ENCODE measurements at regions not wholly inside any gene's neighbourhood (a gene's known extent, or its start where the extent isn't known, plus 50 kb on each side); places are given as distances from the start of the nearest gene placed in this dataset.

DNA sequence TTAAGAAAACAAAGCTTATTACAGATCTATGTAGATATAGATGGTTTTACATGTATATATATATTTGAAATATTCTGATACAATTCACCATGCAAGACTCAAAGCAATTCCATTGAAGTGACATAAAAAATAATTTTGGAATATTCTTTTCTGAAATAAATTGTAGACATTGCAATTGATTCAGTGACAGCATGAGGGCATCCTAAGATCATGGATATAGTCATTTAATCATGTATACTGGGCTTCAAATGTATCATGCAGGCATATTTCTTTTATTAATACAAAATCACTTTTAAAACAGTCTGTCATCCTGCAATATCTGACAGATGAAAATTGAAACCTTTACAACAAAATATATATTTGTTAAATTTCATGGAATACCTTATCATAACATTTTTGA, 286.7 kb upstream of the SLITRK6 start:
- Histone ChIP-seq H2AFZ (ENCODE audit: low read depth, low read length) (no peak overlapping the region), H3K27me3 (ENCODE audit: control insufficient read depth in 2 of 2, insufficient read depth in 2 of 2, low read length in 2 of 2) (no peaks in the 10 kb centered on the region), H3K9ac (ENCODE audit: insufficient read depth in 1 of 2, low read depth in 2 of 2, low read length in 2 of 2) (no peak overlapping the region), H3K9me1 (ENCODE audit: control insufficient read depth, insufficient read depth, low read length) (no peaks in the 10 kb centered on the region), H3K4me1 (replicated peaks in 1 of 2; ENCODE audit: control insufficient read depth in 2 of 2, insufficient read depth in 2 of 2, low read length in 2 of 2) (no peaks in the 10 kb centered on the region), H3K36me3 (ENCODE audit: control insufficient read depth, insufficient read depth, low read length) (no peaks in the 10 kb centered on the region), H3K4me2 (ENCODE audit: insufficient read depth, low read length) (no peak overlapping the region), H3K4me3 (no peak overlapping the region), H3K27ac (ENCODE audit: extremely low read depth, low read depth, low read length) (no peak overlapping the region), H4K20me1 (replicated peaks; ENCODE audit: control insufficient read depth, insufficient read depth, low read length) (no peaks in the 10 kb centered on the region), H3K9me3 (replicated peaks; ENCODE audit: control insufficient read depth, insufficient read depth, low read depth, low read length) (no peaks in the 10 kb centered on the region), H3K79me2 (ENCODE audit: control insufficient read depth, insufficient read depth, low read length) (no peaks in the 10 kb centered on the region)
- intact Hi-C loops (cut with micrococcal nuclease) (no loop called here), in situ Hi-C loops (cut with MboI) (no loop called here)
- DNase-seq (ENCODE audit: extremely low read depth in 1 of 4, low spot score in 3 of 4) (no peak), FAIRE-seq (no peak), ATAC-seq (no peak)
- TF ChIP-seq ETS2 (tag; IDR thresholded peaks at IDR 0.05; ENCODE audit: borderline replicate concordance, poor library complexity, severe bottlenecking): no peak
- no peak for TF ChIP-seq MBD2 (IDR thresholded peaks at IDR 0.05; ENCODE audit: borderline replicate concordance, low read depth)
- TF ChIP-seq STAT5B (CRISPR knock-in tag; IDR thresholded peaks at IDR 0.05): no peak
- TF ChIP-seq HDAC3 (IDR thresholded peaks at IDR 0.05; ENCODE audit: borderline replicate concordance, partially characterized antibody): no peak
- TF ChIP-seq, protein P1, sequence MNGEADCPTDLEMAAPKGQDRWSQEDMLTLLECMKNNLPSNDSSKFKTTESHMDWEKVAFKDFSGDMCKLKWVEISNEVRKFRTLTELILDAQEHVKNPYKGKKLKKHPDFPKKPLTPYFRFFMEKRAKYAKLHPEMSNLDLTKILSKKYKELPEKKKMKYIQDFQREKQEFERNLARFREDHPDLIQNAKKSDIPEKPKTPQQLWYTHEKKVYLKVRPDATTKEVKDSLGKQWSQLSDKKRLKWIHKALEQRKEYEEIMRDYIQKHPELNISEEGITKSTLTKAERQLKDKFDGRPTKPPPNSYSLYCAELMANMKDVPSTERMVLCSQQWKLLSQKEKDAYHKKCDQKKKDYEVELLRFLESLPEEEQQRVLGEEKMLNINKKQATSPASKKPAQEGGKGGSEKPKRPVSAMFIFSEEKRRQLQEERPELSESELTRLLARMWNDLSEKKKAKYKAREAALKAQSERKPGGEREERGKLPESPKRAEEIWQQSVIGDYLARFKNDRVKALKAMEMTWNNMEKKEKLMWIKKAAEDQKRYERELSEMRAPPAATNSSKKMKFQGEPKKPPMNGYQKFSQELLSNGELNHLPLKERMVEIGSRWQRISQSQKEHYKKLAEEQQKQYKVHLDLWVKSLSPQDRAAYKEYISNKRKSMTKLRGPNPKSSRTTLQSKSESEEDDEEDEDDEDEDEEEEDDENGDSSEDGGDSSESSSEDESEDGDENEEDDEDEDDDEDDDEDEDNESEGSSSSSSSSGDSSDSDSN (IDR thresholded peaks at IDR 0.05; ENCODE audit: borderline replicate concordance in 1 of 2, low read depth in 2 of 2, low read length in 2 of 2): no peak
- no peak for TF ChIP-seq ZFP30 (CRISPR knock-in tag; IDR thresholded peaks at IDR 0.05; ENCODE audit: borderline replicate concordance)
- TF ChIP-seq STAG1 (CRISPR knock-in tag; IDR thresholded peaks at IDR 0.05; ENCODE audit: borderline replicate concordance): no peak
- TF ChIP-seq MAFF (IDR thresholded peaks at IDR 0.05; ENCODE audit: low read length): no peak
- no peak for TF ChIP-seq SREBF2 (CRISPR knock-in tag; IDR thresholded peaks at IDR 0.05)
- TF ChIP-seq POLR2AphosphoS2 (IDR thresholded peaks at IDR 0.05; ENCODE audit: low read length): no peak
- TF ChIP-seq SMAD1 (IDR thresholded peaks at IDR 0.05; ENCODE audit: low read depth, low read length, partially characterized antibody): no peak
- TF ChIP-seq, protein P2, sequence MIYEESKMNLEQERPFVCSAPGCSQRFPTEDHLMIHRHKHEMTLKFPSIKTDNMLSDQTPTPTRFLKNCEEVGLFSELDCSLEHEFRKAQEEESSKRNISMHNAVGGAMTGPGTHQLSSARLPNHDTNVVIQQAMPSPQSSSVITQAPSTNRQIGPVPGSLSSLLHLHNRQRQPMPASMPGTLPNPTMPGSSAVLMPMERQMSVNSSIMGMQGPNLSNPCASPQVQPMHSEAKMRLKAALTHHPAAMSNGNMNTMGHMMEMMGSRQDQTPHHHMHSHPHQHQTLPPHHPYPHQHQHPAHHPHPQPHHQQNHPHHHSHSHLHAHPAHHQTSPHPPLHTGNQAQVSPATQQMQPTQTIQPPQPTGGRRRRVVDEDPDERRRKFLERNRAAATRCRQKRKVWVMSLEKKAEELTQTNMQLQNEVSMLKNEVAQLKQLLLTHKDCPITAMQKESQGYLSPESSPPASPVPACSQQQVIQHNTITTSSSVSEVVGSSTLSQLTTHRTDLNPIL (CRISPR knock-in tag; IDR thresholded peaks at IDR 0.05): no peak
- no peak for TF ChIP-seq HDAC2 (IDR thresholded peaks at IDR 0.05)
- TF ChIP-seq E2F3 (CRISPR knock-in tag; IDR thresholded peaks at IDR 0.05): no peak
- no peak for TF ChIP-seq CAMTA2 (CRISPR knock-in tag; conservative IDR thresholded peaks at IDR 0.05)
- TF ChIP-seq ZNF717 (CRISPR knock-in tag; IDR thresholded peaks at IDR 0.05): no peak
- CTCF ChIA-PET (ENCODE audit: low intra/inter-chr PET ratio): no interaction called here
- POLR2A ChIA-PET: no interaction called here
- BruUV-seq (replicated peaks): no TSS peak

Data from K562 (cell line).